HCT116 (cell line): ENCODE measurements at regions not wholly inside any gene's neighbourhood (a gene's known extent, or its start where the extent isn't known, plus 50 kb on each side); places are given as distances from the start of the nearest gene placed in this dataset.

ENCODE experiments used
- ATAC-seq: fragments of 200-7000 bp; cut with Tn5 transposase; 2 replicates; pipeline ENCODE4 v1.9.1; 2020; ENCODE audit warnings: mild to moderate bottlenecking, moderate library complexity
- BruUV-seq: library from RNA; stranded (reverse); fragments of 400-500 nt; replicated peaks from 2 replicates; lab custom pipeline; 2021; lab: Mats Ljungman, UMichigan
- CTCF ChIA-PET: fragments of 300-600 bp; sonication (Branson Sonifier 250); formaldehyde crosslinking; loops from one replicate; lab custom pipeline; 2021; ENCODE audit warnings: antibody characterized with exemption; lab: Charles Lee
- POLR2A ChIA-PET: fragments of 300-600, 350-600 bp; sonication (Branson Sonifier 250); formaldehyde crosslinking; loops from one replicate; lab custom pipeline; 2021; ENCODE audit warnings: antibody characterized with exemption; lab: Charles Lee
- RAD21 ChIA-PET, 2 experiments: fragments of 300-600 bp; sonication (Branson Sonifier 250); formaldehyde crosslinking; loops; one replicate each; lab custom pipeline; 2023; ENCODE audit warnings: low total read pairs in 2 of 2; ENCODE audit not compliant: uncharacterized antibody in 2 of 2, unreplicated experiment in 2 of 2, low non-redundant PET in 1 of 2; lab: Charles Lee
- DNase-seq: peaks from one replicate; pipeline ENCODE4 v3.0.0-alpha.2; 2010; ENCODE audit warnings: low read depth, low spot score
- H2AFZ ChIP-seq: fragments of 200-600 bp; shearing (Covaris generic), sonication (generic); 2 replicates; pipeline ENCODE4 v1.6.1; 2017; ENCODE audit warnings: low read depth, mixed run types, mixed read lengths, antibody characterized with exemption, low read length; ENCODE audit not compliant: poor library complexity, severe bottlenecking
- H3K27ac ChIP-seq: 2 replicates; pipeline ENCODE4 v1.5.1; 2012; ENCODE audit warnings: low read depth, low read length
- H3K27me3 ChIP-seq: fragments of 200-600 bp; sonication (generic); 2 replicates; pipeline ENCODE4 v1.6.1; 2016; ENCODE audit warnings: mixed run types, low read length, mixed read lengths; ENCODE audit not compliant: insufficient read depth
- H3K36me3 ChIP-seq, 2 experiments: fragments of 200-500 bp in 1 of 2; fragments of 200-600 bp in 1 of 2; sonication (Bioruptor generic) in 1 of 2; sonication (generic) in 1 of 2; 2 replicates each; pipeline versions ENCODE4 v1.5.1 to v1.6.1; 2014 to 2016; ENCODE audit warnings: low read length in 2 of 2, inconsistent platforms in 1 of 2, mixed read lengths in 1 of 2, mixed run types in 1 of 2; ENCODE audit not compliant: insufficient read depth in 2 of 2, control insufficient read depth in 1 of 2
- H3K4me1 ChIP-seq, 2 experiments: fragments of 200-600 bp in 1 of 2; sonication (generic) in 1 of 2; 2 replicates each; pipeline versions ENCODE4 v1.5.1 to v1.6.1; 2012 to 2017; ENCODE audit warnings: low read length in 2 of 2, inconsistent platforms in 1 of 2, mild to moderate bottlenecking in 1 of 2, mixed read lengths in 1 of 2, mixed run types in 1 of 2, moderate library complexity in 1 of 2; ENCODE audit not compliant: insufficient read depth in 2 of 2, control insufficient read depth in 1 of 2
- H3K4me2 ChIP-seq: fragments of 200-600 bp; sonication (generic); 2 replicates; pipeline ENCODE4 v1.6.1; 2017; ENCODE audit warnings: mixed run types, low read length, mixed read lengths
- H3K4me3 ChIP-seq, 2 experiments: fragments of 200-600 bp in 1 of 2; sonication (generic) in 1 of 2; replicated peaks in 1 of 2; 2 replicates each; pipeline ENCODE4 v1.5.1; 2011 to 2016; ENCODE audit warnings: low read length in 2 of 2, control low read depth in 1 of 2, low read depth in 1 of 2, mild to moderate bottlenecking in 1 of 2, mixed read lengths in 1 of 2, mixed run types in 1 of 2
- H3K79me2 ChIP-seq: fragments of 200-600 bp; sonication (generic); 2 replicates; pipeline ENCODE4 v1.6.1; 2017; ENCODE audit warnings: mild to moderate bottlenecking, mixed run types, low read length, moderate library complexity, mixed read lengths; ENCODE audit not compliant: insufficient read depth
- H3K9ac ChIP-seq: fragments of 200-600 bp; sonication (generic); 2 replicates; pipeline ENCODE4 v1.6.1; 2016; ENCODE audit warnings: low read length, mixed read lengths
- H3K9me2 ChIP-seq: fragments of 200-600 bp; sonication (generic), shearing (Covaris generic); 2 replicates; pipeline ENCODE4 v1.6.1; 2017; ENCODE audit warnings: mixed run types, mild to moderate bottlenecking, moderate library complexity; ENCODE audit not compliant: insufficient read depth
- H3K9me3 ChIP-seq, 2 experiments: fragments of 200-500 bp in 1 of 2; fragments of 200-600 bp in 1 of 2; sonication (Bioruptor generic) in 1 of 2; sonication (generic) in 1 of 2; 2 replicates each; pipeline ENCODE4 v1.6.1; 2014 to 2017; ENCODE audit warnings: low read length in 2 of 2, mixed read lengths in 2 of 2, inconsistent platforms in 1 of 2, low read depth in 1 of 2, mild to moderate bottlenecking in 1 of 2, mixed run types in 1 of 2, moderate library complexity in 1 of 2; ENCODE audit not compliant: control insufficient read depth in 1 of 2, insufficient read depth in 1 of 2
- H4K20me1 ChIP-seq: fragments of 200-600 bp; sonication (generic), shearing (Covaris generic); 2 replicates; pipeline ENCODE4 v1.6.1; 2017; ENCODE audit warnings: mixed run types, mild to moderate bottlenecking, moderate library complexity; ENCODE audit not compliant: insufficient read depth
- CBX3 ChIP-seq: IDR thresholded peaks from 2 replicates; pipeline ENCODE4 v1.6.1; 2012; ENCODE audit warnings: low read depth
- CEBPB ChIP-seq: IDR thresholded peaks from 2 replicates; pipeline ENCODE4 v1.6.1; 2012; ENCODE audit warnings: low read depth
- CTCF ChIP-seq, 3 experiments: fragments of 200-600 bp in 1 of 3; sonication (generic) in 1 of 3; IDR thresholded peaks in 2 of 3; conservative IDR thresholded peaks in 1 of 3; 2 replicates each; pipeline ENCODE4 v1.5.1; 2012 to 2017; ENCODE audit warnings: low read depth in 2 of 3, low read length in 2 of 3, antibody characterized with exemption in 1 of 3, borderline replicate concordance in 1 of 3, control low read depth in 1 of 3, mild to moderate bottlenecking in 1 of 3, mixed read lengths in 1 of 3, mixed run types in 1 of 3, moderate library complexity in 1 of 3; ENCODE audit not compliant: insufficient read depth in 1 of 3
- EGR1 ChIP-seq: IDR thresholded peaks from 2 replicates; pipeline ENCODE4 v1.6.1; 2012; ENCODE audit warnings: low read depth
- EZH2phosphoT487 ChIP-seq: fragments of 200-600 bp; IDR thresholded peaks from 2 replicates; pipeline ENCODE4 v1.6.1; 2018; ENCODE audit warnings: antibody characterized with exemption, borderline replicate concordance
- FOSL1 ChIP-seq: IDR thresholded peaks from 2 replicates; pipeline ENCODE4 v1.6.1; 2012; ENCODE audit warnings: low read depth
- JUND ChIP-seq: IDR thresholded peaks from 2 replicates; pipeline ENCODE4 v1.6.1; 2012
- MAX ChIP-seq: IDR thresholded peaks from 2 replicates; pipeline ENCODE4 v1.6.1; 2012
- POLR2A ChIP-seq: IDR thresholded peaks from 2 replicates; pipeline ENCODE4 v1.7.0; 2011; ENCODE audit warnings: borderline replicate concordance; ENCODE audit not compliant: insufficient read depth, insufficient read length; ENCODE audit errors: extremely low read depth
- POLR2AphosphoS5 ChIP-seq: IDR thresholded peaks from 2 replicates; pipeline ENCODE4 v1.6.1; 2011; ENCODE audit warnings: mild to moderate bottlenecking, low read depth, low read length, moderate library complexity
- RAD21 ChIP-seq: IDR thresholded peaks from 2 replicates; pipeline ENCODE4 v1.6.1; 2012; ENCODE audit warnings: low read depth, mild to moderate bottlenecking
- SIN3A ChIP-seq: IDR thresholded peaks from 2 replicates; pipeline ENCODE4 v1.6.1; 2012; ENCODE audit warnings: low read depth
- SP1 ChIP-seq: IDR thresholded peaks from 2 replicates; pipeline ENCODE4 v1.6.1; 2012; ENCODE audit warnings: low read depth
- TCF7L2 ChIP-seq: IDR thresholded peaks from 2 replicates; pipeline ENCODE4 v1.7.0; 2011; ENCODE audit warnings: borderline replicate concordance, inconsistent platforms; ENCODE audit not compliant: insufficient read depth, insufficient read length; ENCODE audit errors: extremely low read depth
- YY1 ChIP-seq: IDR thresholded peaks from 2 replicates; pipeline ENCODE4 v1.6.1; 2011; ENCODE audit warnings: low read length, low read depth, moderate library complexity, mild to moderate bottlenecking; ENCODE audit not compliant: insufficient replicate concordance; ENCODE audit errors: extremely low read depth
- ZBTB33 ChIP-seq: IDR thresholded peaks from 2 replicates; pipeline ENCODE4 v1.6.1; 2011; ENCODE audit warnings: mild to moderate bottlenecking, low read length, moderate library complexity; ENCODE audit not compliant: insufficient replicate concordance; ENCODE audit errors: extremely low read depth
- ZFX ChIP-seq: fragments of 450-650 bp; IDR thresholded peaks from 2 replicates; pipeline ENCODE4 v1.6.1; 2017
- ZNF274 ChIP-seq: fragments of 200-500 bp; sonication (Bioruptor generic); IDR thresholded peaks from 2 replicates; pipeline ENCODE4 v1.6.1; 2014; ENCODE audit warnings: mild to moderate bottlenecking, low read depth, low read length, inconsistent platforms
- intact Hi-C: fragments of 100-400 bp; cut with micrococcal nuclease; formaldehyde crosslinking; loops from 2 replicates; pipeline ENCODE4 v1.10.0; 2022

- TF ChIP-seq ZBTB33, result no peak
- TF ChIP-seq CEBPB, result no peak
- TF ChIP-seq TCF7L2, result no peak
- no peak for TF ChIP-seq JUND
- TF ChIP-seq ZNF274, result no peak
- no peak for TF ChIP-seq EZH2phosphoT487
- TF ChIP-seq FOSL1, result no peak
- TF ChIP-seq ZFX, result no peak
- no peak for TF ChIP-seq CBX3
- no peak for TF ChIP-seq CTCF (IDR thresholded peaks at IDR 0.05 in 2 of 3, conservative IDR thresholded peaks at IDR 0.05 in 1 of 3; ENCODE audit: borderline replicate concordance in 1 of 3, insufficient read depth in 1 of 3, low read depth in 2 of 3, low read length in 2 of 3)
- TF ChIP-seq POLR2AphosphoS5, result no peak
- no peak for TF ChIP-seq RAD21
- TF ChIP-seq EGR1, result no peak
- TF ChIP-seq POLR2A, result no peak
- no peak for TF ChIP-seq SP1
- no peak for TF ChIP-seq SIN3A
- no peak for TF ChIP-seq YY1
- no peak for TF ChIP-seq MAX
- no peak overlapping the region for H3K27ac ChIP-seq
- H3K4me1 ChIP-seq, result no peaks in the 10 kb centered on the region
- no peak overlapping the region for H3K9ac ChIP-seq
- DNase-seq, result no peak
- no peak for ATAC-seq
- RAD21 ChIA-PET, result no interaction called here
- POLR2A ChIA-PET, result no interaction called here
- no peak overlapping the region for H3K4me2 ChIP-seq
- peaks cover 6% of the 10 kb centered on the region; the same call in 1 of the 2 replicates for H3K9me2 ChIP-seq
- no peak overlapping the region for H2AFZ ChIP-seq
- no TSS peak for BruUV-seq
- H3K4me3 ChIP-seq, result no peak overlapping the region
- CTCF ChIA-PET, result no interaction called here
- H3K79me2 ChIP-seq, result no peaks in the 10 kb centered on the region
- H3K27me3 ChIP-seq, result no peaks in the 10 kb centered on the region
- H3K36me3 ChIP-seq, result no peaks in the 10 kb centered on the region
- no peaks in the 10 kb centered on the region for H3K9me3 ChIP-seq
- intact Hi-C loops, result no loop called here
- no peaks in the 10 kb centered on the region for H4K20me1 ChIP-seq
Measured at GRCh38 chr5:92374859-92375258, 991.7 kb upstream of the ARRDC3 start.
